Right cardiac atrium (tissue), 5 donors: ENCODE measurements at regions not wholly inside any gene's neighbourhood (a gene's known extent, or its start where the extent isn't known, plus 50 kb on each side); places are given as distances from the start of the nearest gene placed in this dataset.

Source experiments
- ATAC-seq, 2 donors: fragments of 200-7000 bp; cut with Tn5 transposase; one replicate each; pipeline versions ENCODE4 v1.8.0 to v1.9.1; 2020; ENCODE audit warnings: moderate library complexity in 2 of 2, mild to moderate bottlenecking in 1 of 2
- DNase-seq, 3 donors: peaks; one replicate each; pipeline ENCODE4 v3.0.0-alpha.2; 2020
- H3K27ac ChIP-seq: one replicate; pipeline ENCODE4 v1.5.1; 2013; ENCODE audit warnings: mild to moderate bottlenecking, low read length, control low read depth, moderate library complexity
- H3K27me3 ChIP-seq: one replicate; pipeline ENCODE4 v1.6.1; 2013; ENCODE audit not compliant: control insufficient read depth, insufficient read depth
- H3K4me1 ChIP-seq: one replicate; pipeline ENCODE4 v1.6.1; 2013; ENCODE audit warnings: low read length; ENCODE audit not compliant: control insufficient read depth, insufficient read depth
- H3K4me3 ChIP-seq: one replicate; pipeline ENCODE4 v1.5.1; 2013; ENCODE audit warnings: low read length, control low read depth
- H3K9me3 ChIP-seq: one replicate; pipeline ENCODE4 v1.6.1; 2013; ENCODE audit warnings: low read length; ENCODE audit not compliant: control insufficient read depth
- WGBS: extraction: QIAGEN DNeasy Blood & Tissue Kit; methylation state at CpG from one replicate; pipeline ENCODE4 v1.1.7; 2013; 5-methylcytosine and 5-hydroxymethylcytosine counted together
- intact Hi-C, 4 donors: fragments of 100-400 bp; cut with DNase I; formaldehyde crosslinking; loops; one replicate each; pipeline versions ENCODE4 v1.11.0 to v1.14.0; 2022 to 2023
- donor health status: healthy with polysubstance abuse.
- donor health status: DM: no; HTN: yes; CAD: no.
- donor health status: DM: no; HTN: no; CAD: no.
- donor health status: DM: no; HTN: yes; CAD: no; lungs with severe emphysema.
- donor health status: DM: yes; HTN: yes; CAD: no.

DNA sequence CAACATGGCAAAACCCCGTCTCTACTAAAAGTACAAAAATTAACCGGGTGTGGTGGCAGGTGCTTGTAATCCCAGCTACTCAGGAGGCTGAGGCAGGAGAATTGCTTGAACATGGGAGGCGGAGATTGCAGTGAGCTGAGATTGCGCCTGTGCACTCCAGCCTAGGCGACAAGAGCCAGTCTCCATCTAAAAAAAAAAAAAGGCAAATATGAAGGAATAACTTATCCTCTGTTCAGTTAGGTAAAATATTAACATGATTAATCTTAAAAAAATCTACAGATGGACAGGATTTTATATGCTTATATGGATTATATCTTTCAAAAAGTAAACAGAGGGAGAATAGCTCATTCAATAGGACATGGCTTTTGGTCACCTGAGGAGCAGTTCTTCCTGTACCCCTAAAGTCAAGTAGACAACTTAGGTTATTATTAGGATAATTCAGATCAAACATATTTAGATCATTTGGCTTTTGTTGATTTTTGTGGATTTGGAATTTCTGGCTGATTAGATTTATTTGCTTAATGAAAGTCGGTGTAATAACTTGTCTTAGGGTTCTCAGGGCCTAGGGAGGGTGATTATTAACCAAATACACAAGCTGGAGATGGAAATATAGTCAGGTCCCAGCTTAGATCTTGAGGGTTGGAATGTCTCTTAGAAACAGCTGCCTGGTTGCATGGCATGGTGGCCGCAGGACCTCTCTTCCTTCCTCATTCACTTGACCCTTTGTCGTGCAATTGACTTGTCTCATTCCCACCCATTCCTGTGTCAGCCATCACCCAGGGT, 82.1 kb upstream of the ONECUT1 start:
- H3K9me3 ChIP-seq = no peaks in the 10 kb centered on the region
- 85% methylated on average over 8 of the region's 8 CpGs for WGBS
- intact Hi-C loops = no loop called here
- H3K27me3 ChIP-seq = no peaks in the 10 kb centered on the region
- ATAC-seq (no peak), DNase-seq (no peak)
- H3K27ac ChIP-seq = no peak overlapping the region
- no peaks in the 10 kb centered on the region for H3K4me1 ChIP-seq
- no peak overlapping the region for H3K4me3 ChIP-seq

GRCh38 chr15:52870015-52870414, 79.9 kb upstream of the ONECUT1 start:
- DNase-seq (no peak), ATAC-seq (no peak)
- Histone ChIP-seq H3K9me3 (no peaks in the 10 kb centered on the region), H3K4me3 (no peak overlapping the region), H3K27me3 (no peaks in the 10 kb centered on the region), H3K27ac (no peak overlapping the region), H3K4me1 (no peaks in the 10 kb centered on the region)
- intact Hi-C loops = no loop called here
- 58% methylated on average over 3 of the region's 3 CpGs for WGBS

DNA sequence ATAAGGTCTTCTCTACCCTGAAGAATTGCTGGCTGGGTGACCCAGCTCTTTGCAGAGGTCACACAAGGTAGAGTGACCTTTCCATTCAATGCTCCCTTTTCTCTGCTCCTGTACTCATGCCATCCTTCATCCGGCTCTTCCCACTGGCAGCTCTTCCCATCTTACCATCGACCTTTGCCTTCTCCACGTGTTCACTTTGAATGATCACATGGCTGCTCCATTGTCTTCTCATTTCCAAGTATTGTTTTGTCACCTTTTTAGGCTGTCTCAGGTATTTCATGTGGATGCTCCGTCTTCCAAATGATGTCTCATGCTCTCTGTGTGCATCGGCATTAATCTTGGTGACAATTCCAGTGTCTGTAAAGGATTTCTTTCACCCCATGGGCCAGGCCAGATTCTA, 76.6 kb upstream of the ONECUT1 start:
- Histone ChIP-seq H3K27ac (no peak overlapping the region), H3K9me3 (no peaks in the 10 kb centered on the region), H3K27me3 (no peaks in the 10 kb centered on the region), H3K4me1 (no peaks in the 10 kb centered on the region), H3K4me3 (no peak overlapping the region)
- ATAC-seq = no peak
- WGBS = 74% methylated on average over 5 of the region's 5 CpGs
- intact Hi-C loops = no loop called here
- DNase-seq = no peak

- intact Hi-C loops = no loop called here
- Histone ChIP-seq H3K9me3 (no peaks in the 10 kb centered on the region), H3K27me3 (no peaks in the 10 kb centered on the region), H3K4me3 (no peak overlapping the region), H3K27ac (no peak overlapping the region), H3K4me1 (no peaks in the 10 kb centered on the region)
- DNase-seq (no peak), ATAC-seq (no peak)
- WGBS = 65% methylated on average over 7 of the region's 7 CpGs
Observed at GRCh38 chr15:52862677-52863076, 72.5 kb upstream of the ONECUT1 start.

DNA sequence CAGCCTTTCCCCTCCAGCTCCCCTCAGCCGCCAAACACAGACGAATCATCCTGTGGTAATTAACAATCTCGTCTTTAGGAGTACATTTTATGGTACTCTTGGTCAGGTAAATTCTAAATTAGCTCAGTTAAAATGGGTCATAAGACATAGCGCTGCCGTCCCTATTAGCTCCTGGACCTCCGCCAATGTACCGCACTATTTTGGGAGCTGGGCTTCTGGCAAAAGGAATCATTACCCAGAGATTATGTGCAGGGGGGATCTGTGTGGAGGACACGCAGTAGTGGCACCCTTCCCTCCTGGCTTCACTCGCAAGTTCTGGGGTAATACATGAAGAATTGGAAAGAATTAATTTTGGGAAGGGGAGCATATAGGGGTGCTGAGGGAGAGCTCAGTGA, 68.6 kb upstream of the ONECUT1 start:
- no peak overlapping the region for H3K4me3 ChIP-seq
- no peak overlapping the region for H3K27ac ChIP-seq
- ATAC-seq (no peak), DNase-seq (peak in 1 of 3 donors; percentile 40)
- H3K9me3 ChIP-seq = no peaks in the 10 kb centered on the region
- no peaks in the 10 kb centered on the region for H3K4me1 ChIP-seq
- intact Hi-C loops = no loop called here
- 46% methylated on average over 9 of the region's 9 CpGs for WGBS
- no peaks in the 10 kb centered on the region for H3K27me3 ChIP-seq

- Histone ChIP-seq H3K4me3 (no peak overlapping the region), H3K4me1 (no peaks in the 10 kb centered on the region), H3K27ac (no peak overlapping the region), H3K9me3 (no peaks in the 10 kb centered on the region), H3K27me3 (no peaks in the 10 kb centered on the region)
- intact Hi-C loops = no loop called here
- DNase-seq (no peak), ATAC-seq (no peak)
- 36% methylated on average over 14 of the region's 14 CpGs for WGBS
Observed at GRCh38 chr15:52857937-52858781, 68.0 kb upstream of the ONECUT1 start.

DNA sequence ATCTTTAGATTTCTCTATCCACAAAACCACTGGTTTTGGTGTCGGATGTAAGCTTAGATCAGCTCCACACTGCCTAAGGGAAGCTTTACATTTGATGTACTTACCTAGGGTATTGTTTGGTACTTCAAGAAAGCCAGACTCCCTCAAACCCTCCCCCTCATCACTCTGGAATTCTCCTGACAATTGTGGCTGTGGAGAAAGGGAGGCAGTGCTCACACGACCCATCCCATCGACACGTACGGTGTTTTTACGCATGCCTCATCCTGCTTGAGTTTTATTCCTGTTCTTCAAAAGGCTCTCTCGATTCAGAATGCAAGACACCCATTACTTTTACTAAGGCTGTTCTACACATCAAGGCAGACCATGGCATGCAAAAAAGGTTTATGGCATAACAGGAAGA, 67.3 kb upstream of the ONECUT1 start:
- 61% methylated on average over 7 of the region's 7 CpGs for WGBS
- ATAC-seq (no peak), DNase-seq (no peak)
- Histone ChIP-seq H3K27ac (no peak overlapping the region), H3K9me3 (no peaks in the 10 kb centered on the region), H3K27me3 (no peaks in the 10 kb centered on the region), H3K4me1 (no peaks in the 10 kb centered on the region), H3K4me3 (no peak overlapping the region)
- intact Hi-C loops = no loop called here

DNA sequence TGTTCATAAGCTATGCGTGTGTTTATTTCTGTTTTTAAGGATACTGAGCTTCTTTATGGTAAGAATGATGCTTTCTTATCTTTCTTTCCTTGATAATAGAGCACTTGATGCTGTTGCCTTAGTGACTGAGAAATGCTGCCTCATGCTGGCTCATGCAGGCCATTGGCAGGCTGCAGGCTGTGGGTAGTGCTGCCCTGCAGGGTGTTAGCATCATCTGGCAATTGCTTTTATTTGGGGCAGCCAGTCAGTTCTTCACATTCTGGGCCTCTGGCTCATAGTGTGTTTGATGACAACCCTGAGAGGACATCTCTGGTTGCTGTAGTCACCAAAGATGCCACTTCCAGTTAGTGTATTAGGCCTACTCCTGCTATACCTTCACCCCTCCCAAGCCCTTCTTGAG, 66.2 kb upstream of the ONECUT1 start:
- Histone ChIP-seq H3K4me3 (no peak overlapping the region), H3K27ac (no peak overlapping the region), H3K4me1 (no peaks in the 10 kb centered on the region), H3K9me3 (no peaks in the 10 kb centered on the region), H3K27me3 (no peaks in the 10 kb centered on the region)
- DNase-seq (no peak), ATAC-seq (no peak)
- intact Hi-C loops = no loop called here
- WGBS = 95% methylated on average over 1 of the region's 1 CpG

DNA sequence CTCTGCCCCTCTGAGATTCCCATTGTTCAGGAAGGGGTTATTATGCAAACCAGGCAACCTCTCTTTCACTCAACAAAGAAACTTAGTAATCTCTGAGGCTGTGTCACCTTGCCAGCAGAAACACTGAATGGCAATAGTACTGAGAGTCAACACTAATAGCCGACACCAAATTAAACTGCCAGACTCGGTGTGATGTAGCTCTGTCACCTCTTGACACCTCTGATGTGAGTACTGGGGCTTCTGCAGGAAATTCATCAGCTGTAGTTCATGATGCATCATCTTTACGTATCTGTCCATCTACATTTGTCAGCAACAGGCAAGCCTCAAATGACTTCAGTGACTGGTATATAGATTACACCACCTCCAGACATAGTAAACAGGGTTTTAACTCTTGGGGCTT, 65.0 kb upstream of the ONECUT1 start:
- 37% methylated on average over 3 of the region's 3 CpGs for WGBS
- H3K4me1 ChIP-seq = no peaks in the 10 kb centered on the region
- H3K27ac ChIP-seq = no peak overlapping the region
- no peak for DNase-seq
- no peaks in the 10 kb centered on the region for H3K27me3 ChIP-seq
- ATAC-seq = no peak
- intact Hi-C loops = no loop called here
- H3K4me3 ChIP-seq = no peak overlapping the region
- H3K9me3 ChIP-seq = no peaks in the 10 kb centered on the region

DNA sequence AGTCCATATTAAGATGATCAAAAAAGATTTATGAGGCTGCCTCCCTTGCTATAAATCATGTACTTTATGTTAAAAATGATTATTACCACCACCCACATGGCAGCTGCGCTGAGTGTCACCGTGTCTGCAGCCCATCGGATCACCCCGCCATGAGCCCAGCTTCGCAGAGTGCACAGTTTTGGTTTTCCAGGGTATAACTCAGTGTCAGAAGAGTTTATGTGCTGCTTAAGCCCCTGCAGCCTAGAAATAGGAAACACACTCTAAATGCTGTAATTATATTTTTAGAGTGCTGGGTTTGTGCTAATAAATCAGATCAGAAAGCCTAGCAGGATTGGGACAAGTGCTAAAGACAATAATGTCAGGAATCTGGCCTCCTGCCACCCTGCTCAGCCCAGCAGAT, 54.7 kb upstream of the ONECUT1 start:
- intact Hi-C loops = no loop called here
- Histone ChIP-seq H3K4me1 (no peaks in the 10 kb centered on the region), H3K9me3 (no peaks in the 10 kb centered on the region), H3K4me3 (no peak overlapping the region), H3K27ac (no peak overlapping the region), H3K27me3 (no peaks in the 10 kb centered on the region)
- no peak for ATAC-seq
- no peak for DNase-seq
- 87% methylated on average over 5 of the region's 5 CpGs for WGBS
